GM12891 (cell line): ENCODE measurements at regions not wholly inside any gene's neighbourhood (a gene's known extent, or its start where the extent isn't known, plus 50 kb on each side); places are given as distances from the start of the nearest gene placed in this dataset.

Experiments
- POLR2A ChIP-seq: IDR thresholded peaks from 2 replicates; pipeline ENCODE4 v1.6.1; 2011; ENCODE audit warnings: low read depth, low read length, control low read depth
- POLR2AphosphoS5 ChIP-seq: IDR thresholded peaks from 2 replicates; pipeline ENCODE4 v1.6.1; 2011; ENCODE audit warnings: low read depth, low read length, control low read depth

DNA sequence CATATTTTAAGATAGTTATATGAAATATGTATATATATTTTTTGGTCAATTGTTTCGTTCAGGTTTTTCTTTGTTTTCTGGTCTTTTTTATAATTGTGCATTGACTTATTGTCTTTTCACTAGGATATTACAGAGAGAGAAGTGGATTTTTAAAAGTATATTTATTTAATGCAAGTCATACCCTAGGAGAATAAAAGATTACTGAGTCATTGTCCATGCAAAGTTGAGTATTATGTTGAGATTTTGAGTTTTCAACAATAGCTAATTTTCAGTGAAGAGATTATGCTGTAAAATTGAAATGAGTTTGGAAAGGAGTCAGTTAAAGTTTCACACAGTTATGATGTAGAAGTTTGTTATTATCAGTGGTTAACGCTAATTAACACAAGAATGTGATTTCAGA lies 203.6 kb upstream of the SPRED2 start:
- TF ChIP-seq POLR2A (no peak), POLR2AphosphoS5 (no peak)
